Muscle of back (tissue), 3 donors: ENCODE measurements at regions not wholly inside any gene's neighbourhood (a gene's known extent, or its start where the extent isn't known, plus 50 kb on each side); places are given as distances from the start of the nearest gene placed in this dataset.
"Not testable (repeated sequence)": the region's sequence is repeated elsewhere in the genome, so short reads cannot be mapped to it uniquely, and the experiment has no call there.

Source experiments
- DNase-seq, 3 donors: peaks; one replicate each; pipeline versions ENCODE4 v3.0.0 to v3.0.0-alpha.2; 2013

DNA sequence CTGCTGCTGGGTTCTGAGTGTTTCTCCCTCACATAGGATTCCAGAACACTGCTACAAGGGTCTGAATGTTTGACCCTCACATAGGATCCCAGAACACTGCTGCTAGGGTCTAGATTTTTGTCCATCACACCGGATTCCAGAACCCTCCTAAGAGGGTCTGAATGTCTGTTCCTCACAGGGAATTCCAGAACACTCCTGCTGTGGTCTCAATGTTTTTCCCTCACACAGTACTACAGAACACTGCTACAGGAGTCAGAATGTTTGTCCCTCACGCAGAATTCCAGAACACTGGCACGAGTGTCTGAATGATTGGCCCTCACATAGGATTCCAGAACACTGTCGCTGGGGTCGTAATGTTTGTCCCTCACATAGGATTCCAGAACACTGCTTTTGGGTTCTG, 221.6 kb downstream of the FOXD4L6 start:
- DNase-seq, result not testable (repeated sequence)

DNA sequence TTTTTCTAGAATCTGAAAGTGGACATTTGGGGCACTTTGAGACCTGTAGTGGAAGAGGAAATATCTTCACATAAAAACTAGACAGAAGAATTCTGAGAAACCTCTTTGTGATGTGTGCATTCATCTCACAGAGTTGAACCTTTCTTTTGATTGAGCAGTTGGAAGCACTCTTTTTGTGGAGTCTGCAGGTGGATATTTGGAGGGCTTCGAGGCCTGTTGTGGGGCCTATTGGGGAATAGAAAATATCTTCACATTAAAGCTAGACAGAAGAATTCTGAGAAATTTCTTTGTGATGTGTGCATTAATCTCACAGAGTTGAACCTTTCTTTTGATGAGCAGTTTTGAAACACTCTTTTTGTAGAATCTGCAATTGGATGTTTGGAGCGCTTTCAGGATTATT, 236.2 kb downstream of the FOXD4L6 start:
- not testable (repeated sequence) for DNase-seq

DNA sequence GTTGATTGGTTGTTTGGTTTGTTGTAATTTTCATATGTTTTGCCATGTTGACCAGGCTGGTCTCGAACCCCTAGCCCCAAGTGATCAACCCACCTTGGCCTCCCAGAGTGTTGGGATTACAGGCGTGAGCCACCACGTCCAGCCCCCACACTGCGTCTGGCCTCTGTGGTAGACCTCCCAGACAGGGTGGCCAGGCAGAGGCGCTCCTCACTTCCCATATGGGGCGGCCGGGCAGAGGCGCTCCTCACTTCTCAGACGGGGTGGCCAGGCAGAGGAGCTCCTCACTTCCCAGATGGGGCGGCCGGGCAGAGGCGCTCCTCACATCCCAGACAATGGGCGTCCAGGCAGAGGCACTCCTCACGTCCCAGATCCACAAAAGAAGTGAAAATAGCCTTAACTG, 242.6 kb downstream of the FOXD4L6 start:
- DNase-seq, result not testable (repeated sequence)

DNA sequence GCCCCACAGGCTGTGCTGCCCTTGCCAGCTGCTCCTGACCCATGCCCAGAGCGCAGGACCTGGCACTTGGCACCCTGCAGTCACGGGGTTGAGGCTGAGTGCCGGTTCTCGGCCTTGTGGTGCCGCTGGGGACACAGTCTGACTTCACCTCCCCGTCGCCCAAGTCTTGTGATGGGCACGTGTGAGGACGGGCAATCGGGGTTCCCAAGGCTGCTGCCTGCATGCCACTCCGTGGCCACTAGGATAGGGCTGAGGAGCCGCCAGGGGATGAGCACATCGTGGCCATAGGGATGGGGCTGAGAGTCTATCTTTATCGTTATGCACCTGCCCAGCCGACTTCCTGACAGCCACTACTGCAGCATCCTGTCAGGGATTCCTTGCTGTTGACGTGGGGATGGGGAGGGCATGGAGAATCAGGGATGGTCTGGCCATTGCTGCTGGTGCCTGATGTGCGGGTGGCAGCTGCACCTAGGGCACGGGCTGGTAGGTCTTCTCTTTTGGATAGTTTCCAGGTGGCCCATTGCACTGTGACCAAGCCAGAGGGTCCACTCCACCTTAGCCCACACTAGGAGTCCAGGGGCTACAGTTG, 243.5 kb downstream of the FOXD4L6 start:
- not testable (repeated sequence) for DNase-seq

DNA sequence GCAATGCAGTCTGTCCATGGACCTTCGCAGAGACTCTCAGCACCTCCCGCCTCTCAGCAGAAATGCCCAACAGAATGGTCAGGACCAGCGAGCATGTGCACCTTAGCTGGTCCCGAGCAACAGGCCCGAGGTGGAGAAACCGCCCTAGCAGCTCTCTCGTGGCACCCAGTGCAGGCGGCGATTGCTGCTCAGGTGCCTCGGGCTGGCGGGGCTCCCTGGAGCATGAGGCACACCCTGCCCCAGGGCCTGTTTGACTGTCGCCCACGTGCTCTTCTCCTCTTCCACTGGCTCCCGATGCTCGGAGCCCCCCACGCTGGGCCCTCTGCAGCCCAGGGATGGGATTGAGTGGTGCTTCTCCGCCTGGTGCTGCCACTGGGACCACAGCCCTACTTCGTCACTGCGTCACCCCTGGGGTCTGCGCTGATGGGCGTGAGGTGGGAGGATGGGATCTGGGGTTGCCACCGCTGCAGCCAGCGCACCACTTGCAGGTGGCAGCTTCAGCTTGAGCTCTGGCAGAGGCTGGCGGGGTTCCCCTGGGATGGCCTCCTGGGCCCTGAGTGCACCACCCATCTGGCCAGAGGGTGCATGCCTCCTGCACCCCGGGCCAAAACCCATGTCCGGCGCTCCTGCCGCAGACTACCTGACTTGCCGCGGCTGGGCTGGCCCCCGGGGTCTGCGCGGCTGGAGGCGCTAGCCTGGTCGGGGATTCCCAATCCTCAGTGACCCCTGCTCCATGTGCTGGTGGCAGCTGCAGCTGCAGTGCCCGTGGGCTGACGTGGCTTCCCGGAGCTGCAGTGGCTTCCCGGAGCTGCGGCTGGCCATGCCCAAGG, 244.2 kb downstream of the FOXD4L6 start:
- DNase-seq, result no peak

DNA sequence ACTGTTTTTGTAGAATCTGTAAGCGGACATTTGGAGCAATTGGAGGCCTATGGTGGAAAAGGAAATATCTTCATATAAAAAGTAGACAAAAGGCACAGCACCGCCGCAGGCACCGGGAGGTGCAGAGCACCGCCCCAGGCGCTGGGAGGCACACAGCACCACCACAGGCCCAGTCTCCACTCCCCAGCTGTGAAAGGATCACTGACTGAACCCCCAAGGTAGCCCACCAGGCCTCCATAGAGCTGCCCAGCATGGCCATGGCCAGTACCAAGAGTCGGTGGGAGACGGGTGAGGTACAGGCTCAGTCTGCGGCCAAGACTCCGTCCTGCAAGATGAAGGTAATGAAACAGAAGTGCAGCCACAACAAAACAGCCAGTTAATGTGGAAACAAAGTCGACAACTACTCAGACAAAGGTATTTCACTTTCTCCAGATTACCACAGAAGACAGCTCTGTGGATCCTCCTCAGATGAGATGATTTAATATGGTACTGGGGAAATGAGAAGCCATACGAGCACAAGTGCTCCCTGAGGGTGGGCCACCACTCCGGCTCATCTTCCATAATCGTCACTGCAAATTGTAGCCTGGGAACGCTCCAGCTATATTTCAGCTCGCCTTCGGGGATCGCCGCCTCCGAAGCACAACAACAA, 244.9 kb downstream of the FOXD4L6 start:
- not testable (repeated sequence) for DNase-seq

DNA sequence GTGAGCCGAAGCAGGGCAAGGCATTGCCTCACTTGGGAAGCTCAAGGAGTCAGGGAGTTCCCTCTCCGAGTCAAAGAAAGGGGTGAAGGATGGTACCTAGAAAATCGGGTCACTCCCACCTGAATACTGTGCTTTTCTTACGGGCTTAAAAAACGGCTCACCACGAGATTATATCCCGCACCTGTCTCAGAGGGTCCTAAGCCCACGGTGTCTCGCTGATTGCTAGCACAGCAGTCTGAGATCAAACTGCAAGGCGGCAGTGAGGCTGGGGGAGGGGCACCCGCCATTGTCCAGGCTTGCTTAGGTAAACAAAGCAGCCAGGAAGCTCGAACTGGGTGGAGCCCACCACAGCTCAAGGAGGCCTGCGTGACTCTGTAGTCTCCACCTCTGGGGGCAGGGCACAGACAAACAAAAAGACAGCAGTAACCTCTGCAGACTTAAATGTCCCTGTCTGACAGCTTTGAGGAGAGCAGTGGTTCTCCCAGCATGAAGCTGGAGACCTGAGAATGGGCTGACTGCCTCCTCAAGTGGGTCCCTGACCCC, 254.7 kb downstream of the FOXD4L6 start:
- not testable (repeated sequence) for DNase-seq

DNA sequence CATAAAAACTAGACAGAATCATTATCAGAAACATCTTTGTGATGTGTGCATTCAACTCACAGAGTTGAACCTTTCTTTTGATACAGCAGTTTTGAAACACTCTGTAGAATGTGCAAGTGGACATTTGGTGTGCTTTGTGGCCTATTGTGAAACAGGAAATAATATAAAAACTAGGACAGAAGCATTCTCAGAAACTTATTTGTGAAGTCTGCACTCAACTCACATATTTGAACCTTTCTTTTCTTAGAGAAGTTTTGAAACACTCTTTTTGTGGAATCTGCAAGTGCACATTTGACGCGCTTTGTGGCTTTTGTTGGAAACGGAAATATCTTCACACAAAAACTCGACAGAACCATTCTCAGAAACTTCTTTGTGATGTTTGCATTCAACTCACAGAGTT, 260.0 kb downstream of the FOXD4L6 start:
- not testable (repeated sequence) for DNase-seq
